ENCODE measurements at regions not wholly inside any gene's neighbourhood (a gene's known extent, or its start where the extent isn't known, plus 50 kb on each side); places are given as distances from the start of the nearest gene placed in this dataset.

- no peak overlapping the region for H3K4me3 ChIP-seq
- TF ChIP-seq POLR2A (IDR thresholded peaks at IDR 0.05) (no peak), EP300 (IDR thresholded peaks at IDR 0.05) (no peak), CTCF (IDR thresholded peaks at IDR 0.05) (no peak)
- 54 to 58% methylated on average over 4 of the region's 4 CpGs for WGBS, 2 donors
- H3K27ac ChIP-seq, result no peak overlapping the region
- H3K27me3 ChIP-seq, result no peaks in the 10 kb centered on the region
- no peaks in the 10 kb centered on the region for H3K36me3 ChIP-seq
- DNase-seq (ENCODE audit: low spot score in 2 of 2), result no peak
- no peaks in the 10 kb centered on the region for H3K4me1 ChIP-seq
- H3K9me3 ChIP-seq, result no peaks in the 10 kb centered on the region
These were observed 269.2 kb upstream of the TLE4 start for GRCh38 chr9:79302569-79302968.

- no peak overlapping the region for H3K27ac ChIP-seq
- TF ChIP-seq CTCF (IDR thresholded peaks at IDR 0.05) (no peak), POLR2A (IDR thresholded peaks at IDR 0.05) (no peak), EP300 (IDR thresholded peaks at IDR 0.05) (no peak)
- H3K9me3 ChIP-seq, result no peaks in the 10 kb centered on the region
- no peaks in the 10 kb centered on the region for H3K4me1 ChIP-seq
- DNase-seq (ENCODE audit: low spot score in 2 of 2), result no peak
- 80 to 81% methylated on average over 6 of the region's 6 CpGs for WGBS, 2 donors
- H3K4me3 ChIP-seq, result no peak overlapping the region
- no peaks in the 10 kb centered on the region for H3K36me3 ChIP-seq
- H3K27me3 ChIP-seq, result no peaks in the 10 kb centered on the region
These were observed 263.8 kb upstream of the TLE4 start for GRCh38 chr9:79308012-79308411.

GRCh38 chr9:79312686-79313421 is 258.9 kb upstream of the TLE4 start:
- H3K27me3 ChIP-seq, result no peaks in the 10 kb centered on the region
- no peaks in the 10 kb centered on the region for H3K9me3 ChIP-seq
- 73% methylated on average over 13 of the region's 13 CpGs for WGBS, 2 donors
- H3K4me1 ChIP-seq, result no peaks in the 10 kb centered on the region
- no peak overlapping the region for H3K27ac ChIP-seq
- TF ChIP-seq EP300 (IDR thresholded peaks at IDR 0.05), result no peak
- H3K36me3 ChIP-seq, result no peaks in the 10 kb centered on the region
- no peak for DNase-seq (ENCODE audit: low spot score in 2 of 2)
- no peak overlapping the region for H3K4me3 ChIP-seq

- 84 to 85% methylated on average over 3 of the region's 3 CpGs for WGBS, 2 donors
- Histone ChIP-seq H3K36me3 (no peaks in the 10 kb centered on the region), H3K9me3 (no peaks in the 10 kb centered on the region), H3K4me1 (no peaks in the 10 kb centered on the region), H3K4me3 (no peak overlapping the region), H3K27ac (no peak overlapping the region), H3K27me3 (no peaks in the 10 kb centered on the region)
- no peak for TF ChIP-seq POLR2A (IDR thresholded peaks at IDR 0.05)
- no peak for TF ChIP-seq EP300 (IDR thresholded peaks at IDR 0.05)
- no peak for TF ChIP-seq CTCF (IDR thresholded peaks at IDR 0.05)
- no peak for DNase-seq (ENCODE audit: low spot score in 2 of 2)
These were observed 246.3 kb upstream of the TLE4 start for GRCh38 chr9:79325501-79325900.

GRCh38 chr9:79329861-79330260 is 241.9 kb upstream of the TLE4 start:
- no peak for DNase-seq (ENCODE audit: low spot score in 2 of 2)
- 82 to 88% methylated on average over 1 of the region's 1 CpG for WGBS, 2 donors
- Histone ChIP-seq H3K4me1 (no peaks in the 10 kb centered on the region), H3K27me3 (no peaks in the 10 kb centered on the region), H3K36me3 (no peaks in the 10 kb centered on the region), H3K4me3 (no peak overlapping the region), H3K9me3 (peaks cover 0 to 7% (median 0%) of the 10 kb centered on the region in 4 donors), H3K27ac (no peak overlapping the region)
- TF ChIP-seq CTCF (IDR thresholded peaks at IDR 0.05), result no peak
- TF ChIP-seq EP300 (IDR thresholded peaks at IDR 0.05), result no peak
- TF ChIP-seq POLR2A (IDR thresholded peaks at IDR 0.05), result no peak
